Upper lobe of right lung (tissue), 1 donor: ENCODE measurements at regions not wholly inside any gene's neighbourhood (a gene's known extent, or its start where the extent isn't known, plus 50 kb on each side); places are given as distances from the start of the nearest gene placed in this dataset.
"Not testable (repeated sequence)": the region's sequence is repeated elsewhere in the genome, so short reads cannot be mapped to it uniquely, and the experiment has no call there.

Source experiments
- ATAC-seq: fragments of 200-7000 bp; cut with Tn5 transposase; one replicate; pipeline ENCODE4 v1.9.1; 2020; ENCODE audit warnings: mild to moderate bottlenecking, moderate library complexity
- DNase-seq: peaks from one replicate; pipeline ENCODE4 v3.0.0-alpha.2; 2020
- H3K27ac ChIP-seq: fragments of 200-600 bp; one replicate; pipeline ENCODE4 v1.8.0; 2022
- H3K27me3 ChIP-seq: fragments of 200-600 bp; one replicate; pipeline ENCODE4 v1.8.0; 2022; ENCODE audit warnings: mild to moderate bottlenecking
- H3K36me3 ChIP-seq: fragments of 200-600 bp; one replicate; pipeline ENCODE4 v1.8.0; 2022
- H3K4me1 ChIP-seq: fragments of 200-600 bp; one replicate; pipeline ENCODE4 v1.8.0; 2022
- H3K4me3 ChIP-seq: fragments of 200-600 bp; one replicate; pipeline ENCODE4 v1.8.0; 2022; ENCODE audit warnings: mild to moderate bottlenecking
- H3K9me3 ChIP-seq: fragments of 200-600 bp; one replicate; pipeline ENCODE4 v1.8.0; 2022
- intact Hi-C: fragments of 100-400 bp; cut with DNase I; formaldehyde crosslinking; loops from one replicate; pipeline ENCODE4 v1.11.0; 2022
- TF ChIP-seq, protein P1 (sequence below): fragments of 200-600 bp; IDR thresholded peaks from one replicate; pipeline ENCODE4 v1.8.0; 2022; ENCODE audit warnings: antibody characterized with exemption
- donor health status: DM: no; HTN: yes; CAD: no; lungs with severe emphysema.

GRCh38 chr7:42570944-42571343, 333.9 kb upstream of the GLI3 start:
- Histone ChIP-seq H3K4me1 (peaks cover 28% of the 10 kb centered on the region), H3K9me3 (no peaks in the 10 kb centered on the region), H3K36me3 (no peaks in the 10 kb centered on the region), H3K4me3 (no peak overlapping the region), H3K27ac (no peak overlapping the region), H3K27me3 (no peaks in the 10 kb centered on the region)
- no peak for DNase-seq
- TF ChIP-seq, protein P1, sequence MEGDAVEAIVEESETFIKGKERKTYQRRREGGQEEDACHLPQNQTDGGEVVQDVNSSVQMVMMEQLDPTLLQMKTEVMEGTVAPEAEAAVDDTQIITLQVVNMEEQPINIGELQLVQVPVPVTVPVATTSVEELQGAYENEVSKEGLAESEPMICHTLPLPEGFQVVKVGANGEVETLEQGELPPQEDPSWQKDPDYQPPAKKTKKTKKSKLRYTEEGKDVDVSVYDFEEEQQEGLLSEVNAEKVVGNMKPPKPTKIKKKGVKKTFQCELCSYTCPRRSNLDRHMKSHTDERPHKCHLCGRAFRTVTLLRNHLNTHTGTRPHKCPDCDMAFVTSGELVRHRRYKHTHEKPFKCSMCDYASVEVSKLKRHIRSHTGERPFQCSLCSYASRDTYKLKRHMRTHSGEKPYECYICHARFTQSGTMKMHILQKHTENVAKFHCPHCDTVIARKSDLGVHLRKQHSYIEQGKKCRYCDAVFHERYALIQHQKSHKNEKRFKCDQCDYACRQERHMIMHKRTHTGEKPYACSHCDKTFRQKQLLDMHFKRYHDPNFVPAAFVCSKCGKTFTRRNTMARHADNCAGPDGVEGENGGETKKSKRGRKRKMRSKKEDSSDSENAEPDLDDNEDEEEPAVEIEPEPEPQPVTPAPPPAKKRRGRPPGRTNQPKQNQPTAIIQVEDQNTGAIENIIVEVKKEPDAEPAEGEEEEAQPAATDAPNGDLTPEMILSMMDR, result no peak
- intact Hi-C loops, result no loop called here
- no peak for ATAC-seq

GRCh38 chr7:42567051-42567450, 330.0 kb upstream of the GLI3 start:
- DNase-seq, result no peak
- no peaks in the 10 kb centered on the region for H3K36me3 ChIP-seq
- H3K4me3 ChIP-seq, result no peak overlapping the region
- intact Hi-C loops, result no loop called here
- no peaks in the 10 kb centered on the region for H3K4me1 ChIP-seq
- ATAC-seq, result no peak
- no peaks in the 10 kb centered on the region for H3K27me3 ChIP-seq
- H3K9me3 ChIP-seq, result no peaks in the 10 kb centered on the region
- no peak overlapping the region for H3K27ac ChIP-seq
- TF ChIP-seq, protein P1, result no peak

- no peak overlapping the region for H3K4me3 ChIP-seq
- intact Hi-C loops, result no loop called here
- DNase-seq (no peak), ATAC-seq (no peak)
- no peaks in the 10 kb centered on the region for H3K9me3 ChIP-seq
- no peaks in the 10 kb centered on the region for H3K36me3 ChIP-seq
- no peaks in the 10 kb centered on the region for H3K27me3 ChIP-seq
- TF ChIP-seq, protein P1, result no peak
- no peaks in the 10 kb centered on the region for H3K4me1 ChIP-seq
- H3K27ac ChIP-seq, result no peak overlapping the region
Measured at GRCh38 chr7:42561797-42562196, 324.8 kb upstream of the GLI3 start.

GRCh38 chr7:42560866-42561265, 323.9 kb upstream of the GLI3 start:
- DNase-seq (no peak), ATAC-seq (no peak)
- Histone ChIP-seq H3K4me1 (no peaks in the 10 kb centered on the region), H3K4me3 (no peak overlapping the region), H3K27me3 (no peaks in the 10 kb centered on the region), H3K36me3 (no peaks in the 10 kb centered on the region), H3K9me3 (no peaks in the 10 kb centered on the region), H3K27ac (no peak overlapping the region)
- intact Hi-C loops, result no loop called here
- TF ChIP-seq, protein P1, result no peak

GRCh38 chr7:42554932-42555331, 317.9 kb upstream of the GLI3 start:
- DNase-seq, H3K9me3 ChIP-seq, H3K4me3 ChIP-seq, H3K27ac ChIP-seq, H3K36me3 ChIP-seq, intact Hi-C loops, ATAC-seq, H3K27me3 ChIP-seq, H3K4me1 ChIP-seq: not testable (repeated sequence)

- no peak for ATAC-seq
- DNase-seq, result no peak
- Histone ChIP-seq H3K4me1 (no peaks in the 10 kb centered on the region), H3K27ac (no peak overlapping the region), H3K4me3 (no peak overlapping the region), H3K36me3 (no peaks in the 10 kb centered on the region), H3K9me3 (no peaks in the 10 kb centered on the region), H3K27me3 (no peaks in the 10 kb centered on the region)
- intact Hi-C loops, result no loop called here
- TF ChIP-seq, protein P1, result no peak
Measured at GRCh38 chr7:42552227-42552626, 315.2 kb upstream of the GLI3 start.
